Thoracic aorta (tissue), 2 donors: ENCODE measurements at regions not wholly inside any gene's neighbourhood (a gene's known extent, or its start where the extent isn't known, plus 50 kb on each side); places are given as distances from the start of the nearest gene placed in this dataset.

Source experiments
- ATAC-seq: fragments of 150-250 bp; one replicate; pipeline ENCODE4 v1.8.0; 2017; ENCODE audit warnings: low read depth; ENCODE audit not compliant: insufficient number of reproducible peaks, low FRiP score
- DNase-seq: peaks from one replicate; pipeline ENCODE4 v3.0.0-alpha.2; 2020; ENCODE audit warnings: low spot score
- H3K27ac ChIP-seq, 2 donors: fragments of 200-600 bp; sonication (generic); 1 replicate in 1 of 2; 2 replicates in 1 of 2; pipeline ENCODE4 v1.5.1; 2016; ENCODE audit warnings: mild to moderate bottlenecking in 2 of 2, moderate library complexity in 2 of 2
- H3K27me3 ChIP-seq: fragments of 200-600 bp; sonication (generic); replicated peaks from 2 replicates; pipeline ENCODE4 v1.6.0; 2016; ENCODE audit warnings: mild to moderate bottlenecking; ENCODE audit not compliant: insufficient read depth
- H3K36me3 ChIP-seq: fragments of 200-600 bp; sonication (generic); one replicate; pipeline ENCODE4 v1.5.1; 2016
- H3K4me1 ChIP-seq, 2 donors: fragments of 200-600 bp; sonication (generic); 1 replicate in 1 of 2; 2 replicates in 1 of 2; pipeline versions ENCODE4 v1.5.1 to v1.6.0; 2016; ENCODE audit warnings: low read depth in 2 of 2, mild to moderate bottlenecking in 1 of 2; ENCODE audit not compliant: control insufficient read depth in 1 of 2
- H3K4me3 ChIP-seq: fragments of 200-600 bp; sonication (generic); 2 replicates; pipeline ENCODE4 v1.5.1; 2016; ENCODE audit warnings: mild to moderate bottlenecking
- H3K9me3 ChIP-seq: fragments of 200-600 bp; sonication (generic); 2 replicates; pipeline ENCODE4 v1.5.1; 2016
- CTCF ChIP-seq: fragments of 200-600 bp; sonication (generic); IDR thresholded peaks from one replicate; pipeline ENCODE4 v1.5.1; 2019; ENCODE audit warnings: antibody characterized with exemption

DNA sequence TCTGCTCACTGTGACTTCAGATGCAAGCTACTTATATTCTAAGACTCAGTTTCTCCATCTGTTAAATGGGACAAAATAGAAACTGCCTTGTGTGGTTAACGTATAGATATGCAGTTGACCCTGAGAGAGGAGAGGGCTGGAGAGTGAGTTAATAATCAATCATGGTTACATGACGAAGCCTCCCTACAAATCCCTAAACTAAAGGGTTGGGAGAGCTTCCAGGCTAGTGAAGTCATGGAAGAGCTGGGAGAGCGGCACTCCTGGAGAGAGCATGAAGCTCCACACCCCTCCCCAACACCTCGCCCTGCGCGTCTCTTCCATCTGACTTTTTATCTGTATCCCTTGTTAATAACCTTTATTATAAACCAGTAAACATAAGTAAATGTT lies 138.5 kb upstream of the FAM9B start:
- Histone ChIP-seq H3K9me3 (no peaks in the 10 kb centered on the region), H3K4me1 (no peaks in the 10 kb centered on the region), H3K27me3 (no peaks in the 10 kb centered on the region), H3K27ac (no peak overlapping the region), H3K36me3 (no peaks in the 10 kb centered on the region), H3K4me3 (no peak overlapping the region)
- ATAC-seq = no peak
- TF ChIP-seq CTCF = no peak
- no peak for DNase-seq

GRCh38 chrX:9180623-9181022 lies 146.7 kb upstream of the FAM9B start:
- Histone ChIP-seq H3K36me3 (no peaks in the 10 kb centered on the region), H3K4me3 (no peak overlapping the region), H3K4me1 (no peaks in the 10 kb centered on the region), H3K27me3 (no peaks in the 10 kb centered on the region), H3K9me3 (no peaks in the 10 kb centered on the region), H3K27ac (no peak overlapping the region)
- no peak for TF ChIP-seq CTCF
- DNase-seq (no peak), ATAC-seq (no peak)

DNA sequence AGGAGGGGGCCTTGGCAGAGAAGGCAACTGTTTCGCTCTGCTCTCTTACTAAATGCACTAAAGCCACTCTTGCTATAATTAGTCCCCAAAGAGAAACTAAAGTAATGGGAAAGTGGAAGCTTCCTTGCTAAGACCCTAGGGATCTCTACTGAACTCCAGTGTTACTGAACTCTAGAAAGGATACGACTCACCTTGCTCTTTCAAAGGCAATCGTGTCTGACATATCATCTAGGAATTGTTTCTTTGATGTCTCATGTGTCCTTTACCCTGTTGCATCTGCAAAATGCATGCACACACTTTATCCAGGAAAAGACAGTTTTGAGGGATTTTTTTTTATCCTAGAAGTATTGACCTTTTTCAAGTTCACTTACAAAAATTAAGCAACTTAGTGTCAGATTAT lies 148.1 kb upstream of the FAM9B start:
- Histone ChIP-seq H3K4me1 (no peaks in the 10 kb centered on the region), H3K27ac (no peak overlapping the region), H3K36me3 (no peaks in the 10 kb centered on the region), H3K9me3 (no peaks in the 10 kb centered on the region), H3K27me3 (no peaks in the 10 kb centered on the region), H3K4me3 (no peak overlapping the region)
- DNase-seq = no peak
- no peak for ATAC-seq
- TF ChIP-seq CTCF = no peak

DNA sequence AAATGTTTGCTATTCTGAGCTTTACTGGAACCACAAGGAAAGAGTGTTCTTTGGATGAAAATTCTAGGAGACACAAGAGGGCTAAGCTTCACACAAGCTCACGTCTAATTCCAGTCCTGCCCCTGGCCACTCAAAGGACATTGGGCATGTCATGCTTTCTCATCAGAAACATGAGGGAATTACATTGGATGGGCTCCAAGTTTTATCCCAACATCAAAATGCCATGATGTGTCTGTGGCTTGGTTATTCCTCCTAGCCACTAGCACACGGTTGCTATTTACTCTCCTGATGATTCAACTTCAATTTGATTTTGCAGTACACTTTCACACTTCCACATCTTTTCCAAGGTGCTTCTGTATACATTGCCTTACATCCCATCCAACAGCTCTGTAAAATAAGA lies 149.6 kb upstream of the FAM9B start:
- Histone ChIP-seq H3K4me3 (no peak overlapping the region), H3K4me1 (no peaks in the 10 kb centered on the region), H3K36me3 (no peaks in the 10 kb centered on the region), H3K9me3 (no peaks in the 10 kb centered on the region), H3K27ac (no peak overlapping the region), H3K27me3 (no peaks in the 10 kb centered on the region)
- no peak for ATAC-seq
- no peak for DNase-seq
- no peak for TF ChIP-seq CTCF

DNA sequence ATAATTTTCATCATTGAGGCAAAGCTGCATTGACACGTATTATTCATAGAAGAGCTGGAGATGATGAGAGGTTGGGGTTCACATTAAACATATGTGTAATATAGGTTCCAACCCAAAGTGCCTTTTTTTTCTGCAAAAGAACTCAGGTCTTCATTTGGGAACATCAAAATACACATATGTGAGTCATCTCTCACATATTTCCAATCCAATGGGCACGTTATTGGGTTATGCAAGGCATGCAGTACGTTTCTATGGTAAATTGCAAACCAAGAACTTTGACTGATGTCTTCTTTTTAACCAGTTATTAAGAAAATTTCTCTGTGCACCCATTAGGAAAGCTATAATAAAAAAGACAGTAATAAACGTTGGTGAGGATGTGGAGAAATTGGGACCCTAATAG lies 150.3 kb upstream of the FAM9B start:
- DNase-seq (no peak), ATAC-seq (no peak)
- Histone ChIP-seq H3K27ac (no peak overlapping the region), H3K4me1 (no peaks in the 10 kb centered on the region), H3K9me3 (no peaks in the 10 kb centered on the region), H3K4me3 (no peak overlapping the region), H3K27me3 (no peaks in the 10 kb centered on the region), H3K36me3 (no peaks in the 10 kb centered on the region)
- no peak for TF ChIP-seq CTCF
